RWPE1 (cell line): ENCODE measurements at regions not wholly inside any gene's neighbourhood (a gene's known extent, or its start where the extent isn't known, plus 50 kb on each side); places are given as distances from the start of the nearest gene placed in this dataset.
"Not testable (repeated sequence)": the region's sequence is repeated elsewhere in the genome, so short reads cannot be mapped to it uniquely, and the experiment has no call there.

Experiments used
- CTCF ChIA-PET: fragments of 350-600 bp; sonication (Branson Sonifier 250); formaldehyde crosslinking; extraction: SDS; loops from one replicate; lab custom pipeline; 2021; lab: Yijun Ruan, JAX
- POLR2A ChIA-PET: fragments of 400-600 bp; formaldehyde crosslinking; extraction: SDS; loops from one replicate; lab custom pipeline; 2020; ENCODE audit warnings: antibody characterized with exemption; ENCODE audit not compliant: low non-redundant PET; lab: Yijun Ruan, JAX
- DNase-seq: peaks from one replicate; pipeline ENCODE4 v3.0.0; 2012; ENCODE audit warnings: low spot score
- H3K27ac ChIP-seq: fragments of 450-650 bp; 2 replicates; pipeline ENCODE4 v1.5.1; 2017
- TF ChIP-seq, protein P1 (sequence below): fragments of 450-650 bp; conservative IDR thresholded peaks from 2 replicates; pipeline ENCODE4 v1.5.1; 2017; ENCODE audit warnings: low read depth, mild to moderate bottlenecking

- TF ChIP-seq, protein P1, sequence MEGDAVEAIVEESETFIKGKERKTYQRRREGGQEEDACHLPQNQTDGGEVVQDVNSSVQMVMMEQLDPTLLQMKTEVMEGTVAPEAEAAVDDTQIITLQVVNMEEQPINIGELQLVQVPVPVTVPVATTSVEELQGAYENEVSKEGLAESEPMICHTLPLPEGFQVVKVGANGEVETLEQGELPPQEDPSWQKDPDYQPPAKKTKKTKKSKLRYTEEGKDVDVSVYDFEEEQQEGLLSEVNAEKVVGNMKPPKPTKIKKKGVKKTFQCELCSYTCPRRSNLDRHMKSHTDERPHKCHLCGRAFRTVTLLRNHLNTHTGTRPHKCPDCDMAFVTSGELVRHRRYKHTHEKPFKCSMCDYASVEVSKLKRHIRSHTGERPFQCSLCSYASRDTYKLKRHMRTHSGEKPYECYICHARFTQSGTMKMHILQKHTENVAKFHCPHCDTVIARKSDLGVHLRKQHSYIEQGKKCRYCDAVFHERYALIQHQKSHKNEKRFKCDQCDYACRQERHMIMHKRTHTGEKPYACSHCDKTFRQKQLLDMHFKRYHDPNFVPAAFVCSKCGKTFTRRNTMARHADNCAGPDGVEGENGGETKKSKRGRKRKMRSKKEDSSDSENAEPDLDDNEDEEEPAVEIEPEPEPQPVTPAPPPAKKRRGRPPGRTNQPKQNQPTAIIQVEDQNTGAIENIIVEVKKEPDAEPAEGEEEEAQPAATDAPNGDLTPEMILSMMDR: no peak
- ChIA-PET POLR2A (no interaction called here), CTCF (no interaction called here)
- H3K27ac ChIP-seq: no peak overlapping the region
- DNase-seq: no peak
Observed at GRCh38 chr4:52431410-52431809, 227.7 kb downstream of the USP46 start.

DNA sequence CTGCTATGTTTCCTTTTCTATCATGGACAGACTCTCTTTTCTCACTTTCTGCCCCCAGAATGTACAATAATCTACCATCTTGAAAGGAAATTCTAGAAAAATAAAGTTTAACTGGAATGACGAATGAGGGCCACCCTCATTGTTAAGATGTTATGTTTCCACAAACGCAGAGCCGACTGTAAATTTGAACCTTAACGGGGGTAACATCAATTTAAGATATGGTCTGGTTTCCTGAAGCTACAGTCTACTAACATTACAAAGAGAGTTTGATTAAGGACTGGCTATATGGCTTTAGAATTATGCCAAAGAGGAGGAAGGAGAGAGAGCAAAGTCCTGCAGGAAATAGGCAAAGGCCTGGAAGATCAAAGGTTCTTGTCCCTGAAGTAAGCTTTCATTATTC, 227.2 kb downstream of the USP46 start:
- ChIA-PET POLR2A (no interaction called here), CTCF (no interaction called here)
- H3K27ac ChIP-seq: no peak overlapping the region
- TF ChIP-seq, protein P1: no peak
- DNase-seq: no peak

GRCh38 chr4:52442524-52442923, 216.6 kb downstream of the USP46 start:
- DNase-seq, H3K27ac ChIP-seq, POLR2A ChIA-PET: not testable (repeated sequence)
- CTCF ChIA-PET: interaction anchor here (0.6 kb wide), 1 partner anchor 82 kb away, joined by 4 read pairs; no protein-coding TSS in a partner anchor

- POLR2A ChIA-PET: no interaction called here
- TF ChIP-seq, protein P1: no peak
- DNase-seq: no peak
- CTCF ChIA-PET: no interaction called here
- H3K27ac ChIP-seq: no peak overlapping the region
Observed at GRCh38 chr4:52472444-52472843, 186.7 kb downstream of the USP46 start.

GRCh38 chr4:52477191-52477780, 181.8 kb downstream of the USP46 start:
- ChIA-PET CTCF (no interaction called here), POLR2A (no interaction called here)
- no peak overlapping the region for H3K27ac ChIP-seq
- TF ChIP-seq, protein P1: no peak
- no peak for DNase-seq

GRCh38 chr4:52483186-52483890, 175.8 kb downstream of the USP46 start:
- no peak overlapping the region for H3K27ac ChIP-seq
- no peak for DNase-seq
- CTCF ChIA-PET: interaction anchor here (0.6 kb wide), 1 partner anchor 461 kb away, joined by 3 read pairs; no protein-coding TSS in a partner anchor
- TF ChIP-seq, protein P1: no peak
- POLR2A ChIA-PET: no interaction called here

DNA sequence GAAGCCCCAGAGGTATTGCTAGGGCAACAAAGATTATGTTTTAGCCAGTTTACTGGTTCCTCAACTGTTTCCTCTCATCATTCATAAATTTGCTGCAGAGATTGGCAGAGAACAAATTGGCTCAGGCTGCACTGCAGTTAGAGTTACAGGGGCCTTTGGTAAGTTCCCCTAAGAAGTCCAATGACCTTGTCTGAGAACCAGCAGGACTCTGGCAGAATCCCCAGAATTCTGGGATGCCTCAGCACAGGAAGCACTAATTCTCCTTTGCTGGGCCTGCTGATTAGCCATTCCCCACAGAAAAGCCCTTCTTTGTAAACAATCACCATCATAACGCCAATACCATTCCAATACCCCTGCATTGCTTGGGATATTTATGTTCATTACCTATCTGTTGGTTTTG, 151.3 kb downstream of the USP46 start:
- no peak overlapping the region for H3K27ac ChIP-seq
- CTCF ChIA-PET: no interaction called here

More for the DNA sequence above, 151.3 kb downstream of the USP46 start:
- DNase-seq: no peak
- TF ChIP-seq, protein P1: no peak
- POLR2A ChIA-PET: no interaction called here
